GM12892 (cell line): ENCODE measurements at regions not wholly inside any gene's neighbourhood (a gene's known extent, or its start where the extent isn't known, plus 50 kb on each side); places are given as distances from the start of the nearest gene placed in this dataset.

ENCODE experiments used
- POLR2A ChIP-seq: IDR thresholded peaks from 2 replicates; pipeline ENCODE4 v1.6.1; 2011; ENCODE audit warnings: low read depth, low read length, control low read depth
- POLR2AphosphoS5 ChIP-seq: IDR thresholded peaks from 2 replicates; pipeline ENCODE4 v1.6.1; 2011; ENCODE audit warnings: low read depth, low read length, control low read depth

DNA sequence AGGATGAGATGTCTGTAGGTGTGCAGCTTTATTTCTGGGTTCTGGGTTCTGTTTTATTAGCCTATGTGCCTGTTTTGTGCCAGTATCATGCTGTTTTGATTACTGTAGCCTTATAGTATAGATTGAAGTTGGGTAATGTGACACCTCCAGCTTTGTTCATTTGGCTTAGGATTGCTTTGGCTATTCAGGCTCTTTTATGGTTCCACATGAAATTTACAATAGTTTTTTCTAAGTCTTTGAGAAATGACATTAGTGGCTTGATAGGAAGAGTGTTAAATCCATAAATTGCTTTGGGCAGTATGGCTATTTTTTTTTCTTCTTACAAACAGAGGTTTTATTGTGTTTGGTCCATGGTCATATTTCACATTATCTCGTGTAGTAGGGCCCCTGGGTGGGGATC is 285.8 kb upstream of the GADL1 start:
- TF ChIP-seq POLR2AphosphoS5 (no peak), POLR2A (no peak)
